Mucosa of stomach (tissue), 1 donor: ENCODE measurements at regions not wholly inside any gene's neighbourhood (a gene's known extent, or its start where the extent isn't known, plus 50 kb on each side); places are given as distances from the start of the nearest gene placed in this dataset.

ENCODE experiments used
- H3K27me3 ChIP-seq: one replicate; pipeline ENCODE4 v1.7.0; 2013; ENCODE audit warnings: mild to moderate bottlenecking, low read length; ENCODE audit not compliant: control insufficient read depth, insufficient read depth
- H3K36me3 ChIP-seq: one replicate; pipeline ENCODE4 v1.7.0; 2013; ENCODE audit warnings: low read length; ENCODE audit not compliant: control insufficient read depth, insufficient read depth
- H3K4me1 ChIP-seq: one replicate; pipeline ENCODE4 v1.7.0; 2013; ENCODE audit warnings: mild to moderate bottlenecking, low read length; ENCODE audit not compliant: control insufficient read depth, insufficient read depth
- H3K4me3 ChIP-seq: one replicate; pipeline ENCODE4 v1.7.0; 2013; ENCODE audit warnings: low read length
- H3K9ac ChIP-seq: one replicate; pipeline ENCODE4 v1.7.0; 2013; ENCODE audit warnings: mild to moderate bottlenecking, low read length, moderate library complexity
- H3K9me3 ChIP-seq: one replicate; pipeline ENCODE4 v1.7.0; 2013; ENCODE audit warnings: mild to moderate bottlenecking, low read length, moderate library complexity; ENCODE audit not compliant: control insufficient read depth
- donor health status: Pancreatic carcinoma.

DNA sequence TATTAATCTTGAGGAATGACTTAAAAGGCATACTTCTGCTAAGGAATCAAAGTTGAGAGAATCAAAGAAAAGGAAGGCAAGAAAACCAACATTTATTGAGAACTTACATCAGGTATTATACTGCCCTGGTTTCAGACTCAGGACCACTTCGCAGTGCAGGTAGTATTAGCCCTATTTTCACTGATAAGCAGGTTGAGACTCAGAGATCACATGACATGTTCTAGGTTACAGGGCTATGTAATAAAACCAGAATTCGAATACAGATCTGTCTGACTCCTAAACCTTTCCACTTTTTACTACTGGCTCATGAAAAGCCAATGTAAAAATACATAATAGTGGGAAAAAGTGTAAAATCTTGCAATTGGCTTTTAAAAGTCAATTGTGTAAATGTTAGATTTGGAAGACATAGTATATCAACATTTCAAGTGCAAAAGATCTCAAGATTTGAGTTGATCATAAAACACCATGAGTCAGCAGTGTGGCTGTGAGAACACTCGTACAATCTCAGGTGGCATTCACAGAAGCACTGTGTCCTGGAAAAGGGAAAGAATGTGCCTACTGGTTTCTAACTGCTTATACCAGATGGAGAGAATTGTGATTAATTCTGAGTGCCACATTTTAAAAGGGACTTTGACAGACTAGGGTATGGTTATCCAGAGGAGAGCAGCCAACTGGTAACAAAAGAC, 195.8 kb upstream of the MKLN1 start:
- no peaks in the 10 kb centered on the region for H3K9me3 ChIP-seq
- no peaks in the 10 kb centered on the region for H3K27me3 ChIP-seq
- H3K4me1 ChIP-seq, result no peaks in the 10 kb centered on the region
- H3K9ac ChIP-seq, result no peak overlapping the region
- no peaks in the 10 kb centered on the region for H3K36me3 ChIP-seq
- no peak overlapping the region for H3K4me3 ChIP-seq

DNA sequence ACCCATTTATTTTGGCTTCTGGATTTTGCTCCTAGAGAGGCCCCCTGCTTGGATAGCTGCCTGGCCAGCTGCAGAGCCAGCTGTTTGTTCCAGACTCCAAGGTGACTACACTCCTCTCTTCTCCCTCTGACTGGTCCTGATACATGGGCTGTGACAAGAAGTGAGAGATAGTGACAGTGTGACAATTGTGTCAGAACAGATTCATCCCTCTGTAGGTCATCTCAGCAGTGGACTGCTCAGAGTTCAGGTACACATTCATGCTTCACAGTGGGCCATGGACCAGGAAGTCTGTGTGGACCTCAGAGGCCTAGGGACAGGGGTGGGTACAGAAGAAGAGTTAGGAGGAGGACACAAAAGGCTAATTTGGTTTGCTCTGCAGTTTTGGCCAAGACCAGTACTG, 188.2 kb upstream of the MKLN1 start:
- H3K36me3 ChIP-seq, result no peaks in the 10 kb centered on the region
- H3K27me3 ChIP-seq, result no peaks in the 10 kb centered on the region
- H3K9me3 ChIP-seq, result no peaks in the 10 kb centered on the region
- no peaks in the 10 kb centered on the region for H3K4me1 ChIP-seq
- H3K4me3 ChIP-seq, result no peak overlapping the region
- no peak overlapping the region for H3K9ac ChIP-seq

DNA sequence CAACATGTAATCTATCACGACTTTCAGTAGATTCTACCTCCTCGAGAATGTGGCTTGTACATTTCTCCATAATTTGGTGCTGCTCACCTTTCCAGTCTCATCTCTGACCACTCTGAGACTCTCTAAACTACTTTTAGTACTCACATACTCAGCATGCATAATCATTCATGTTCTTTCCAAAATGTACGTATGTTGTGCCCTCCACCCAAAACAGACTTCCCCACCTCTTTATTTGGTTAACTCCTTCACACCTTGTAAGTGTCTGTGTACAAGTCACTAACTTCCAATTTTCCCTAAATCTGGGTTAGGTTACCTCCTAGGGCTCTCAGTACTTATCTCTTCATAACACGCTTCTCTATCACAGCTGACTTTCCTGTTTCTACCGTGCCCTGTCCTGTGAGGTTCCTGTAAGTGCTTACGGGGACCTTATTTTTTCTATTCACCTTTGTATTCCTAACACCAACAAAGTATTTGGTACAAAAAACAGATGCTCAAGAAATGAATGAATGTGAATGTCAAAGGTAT, 186.2 kb upstream of the MKLN1 start:
- no peaks in the 10 kb centered on the region for H3K9me3 ChIP-seq
- no peak overlapping the region for H3K4me3 ChIP-seq
- H3K4me1 ChIP-seq, result no peaks in the 10 kb centered on the region
- H3K9ac ChIP-seq, result no peak overlapping the region
- H3K36me3 ChIP-seq, result no peaks in the 10 kb centered on the region
- H3K27me3 ChIP-seq, result no peaks in the 10 kb centered on the region

DNA sequence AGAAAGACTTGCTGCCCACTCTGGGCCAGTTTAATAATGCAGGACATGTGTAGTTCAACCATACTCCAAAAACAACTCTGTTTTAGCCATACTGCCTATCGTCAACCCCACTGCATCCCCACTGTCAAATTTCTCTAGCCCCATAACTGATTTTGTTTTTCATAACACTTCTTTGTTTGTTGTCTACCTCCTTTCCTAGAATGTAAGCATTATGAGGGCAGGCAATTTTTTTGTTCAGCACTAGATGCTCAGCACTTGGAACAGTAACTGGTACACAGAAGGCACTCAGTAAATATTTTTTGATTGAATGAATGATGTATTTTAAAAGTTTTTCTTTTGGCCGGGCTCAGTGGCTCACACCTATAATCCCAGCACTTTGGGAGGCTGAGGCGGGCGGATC, 183.8 kb upstream of the MKLN1 start:
- Histone ChIP-seq H3K4me3 (no peak overlapping the region), H3K9me3 (no peaks in the 10 kb centered on the region), H3K4me1 (no peaks in the 10 kb centered on the region), H3K27me3 (no peaks in the 10 kb centered on the region), H3K36me3 (no peaks in the 10 kb centered on the region), H3K9ac (no peak overlapping the region)

DNA sequence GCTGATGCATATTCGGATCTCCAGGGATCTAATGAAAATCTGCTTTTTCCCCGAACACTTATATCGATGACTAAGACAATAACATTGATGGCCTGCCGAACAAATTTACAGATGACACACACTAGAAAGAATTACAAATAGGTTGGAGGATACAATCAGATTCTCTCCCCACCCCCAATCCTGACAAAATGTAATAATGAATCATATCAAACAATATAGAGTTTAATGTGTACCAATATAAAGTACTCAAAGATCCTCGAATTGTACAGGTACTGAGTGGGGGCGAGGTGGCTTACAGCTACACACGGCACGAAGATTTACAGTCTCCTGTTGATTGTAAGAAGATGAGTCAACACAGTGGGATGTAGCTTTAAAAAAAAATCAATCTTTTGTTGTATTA, 182.7 kb upstream of the MKLN1 start:
- no peaks in the 10 kb centered on the region for H3K9me3 ChIP-seq
- H3K36me3 ChIP-seq, result no peaks in the 10 kb centered on the region

GRCh38 chr7:131145770-131146169, 181.9 kb upstream of the MKLN1 start:
- no peaks in the 10 kb centered on the region for H3K27me3 ChIP-seq
- H3K4me3 ChIP-seq, result no peak overlapping the region
- H3K9me3 ChIP-seq, result no peaks in the 10 kb centered on the region
- H3K4me1 ChIP-seq, result no peaks in the 10 kb centered on the region
- H3K36me3 ChIP-seq, result no peaks in the 10 kb centered on the region
- no peak overlapping the region for H3K9ac ChIP-seq

More for the DNA sequence above, 182.7 kb upstream of the MKLN1 start:
- H3K4me3 ChIP-seq, result no peak overlapping the region
- H3K4me1 ChIP-seq, result no peaks in the 10 kb centered on the region
- H3K27me3 ChIP-seq, result no peaks in the 10 kb centered on the region
- H3K9ac ChIP-seq, result no peak overlapping the region

- Histone ChIP-seq H3K9ac (no peak overlapping the region), H3K4me1 (no peaks in the 10 kb centered on the region), H3K4me3 (no peak overlapping the region), H3K36me3 (no peaks in the 10 kb centered on the region), H3K9me3 (no peaks in the 10 kb centered on the region), H3K27me3 (no peaks in the 10 kb centered on the region)
Measured at GRCh38 chr7:131147604-131148003, 180.1 kb upstream of the MKLN1 start.

- H3K27me3 ChIP-seq, result no peaks in the 10 kb centered on the region
- H3K9ac ChIP-seq, result no peak overlapping the region
- no peak overlapping the region for H3K4me3 ChIP-seq
- H3K4me1 ChIP-seq, result no peaks in the 10 kb centered on the region
- no peaks in the 10 kb centered on the region for H3K9me3 ChIP-seq
- no peaks in the 10 kb centered on the region for H3K36me3 ChIP-seq
Measured at GRCh38 chr7:131148258-131148657, 179.4 kb upstream of the MKLN1 start.

GRCh38 chr7:131148708-131149428, 178.8 kb upstream of the MKLN1 start:
- H3K4me3 ChIP-seq, result no peak overlapping the region
- no peaks in the 10 kb centered on the region for H3K27me3 ChIP-seq
- H3K9ac ChIP-seq, result no peak overlapping the region
- no peaks in the 10 kb centered on the region for H3K36me3 ChIP-seq
- no peaks in the 10 kb centered on the region for H3K9me3 ChIP-seq
- no peaks in the 10 kb centered on the region for H3K4me1 ChIP-seq

DNA sequence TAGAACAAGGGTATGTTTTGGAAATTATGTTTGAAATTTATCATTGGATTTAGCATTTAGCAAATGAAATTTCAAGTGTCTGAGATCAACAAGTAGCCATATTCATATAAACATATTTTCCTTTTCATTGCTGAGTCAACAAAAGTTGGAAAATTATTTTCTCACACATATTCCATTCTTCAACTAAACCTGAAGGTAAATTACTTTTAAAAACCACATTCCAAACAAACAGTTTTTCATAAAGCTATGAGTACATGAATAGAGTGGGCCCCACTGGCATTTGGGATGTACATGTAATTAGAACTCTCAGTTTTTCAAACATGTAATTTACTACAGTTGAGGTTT, 178.3 kb upstream of the MKLN1 start:
- H3K9me3 ChIP-seq, result no peaks in the 10 kb centered on the region
- H3K4me1 ChIP-seq, result no peaks in the 10 kb centered on the region
- no peaks in the 10 kb centered on the region for H3K36me3 ChIP-seq
- no peak overlapping the region for H3K4me3 ChIP-seq
- H3K9ac ChIP-seq, result no peak overlapping the region
- no peaks in the 10 kb centered on the region for H3K27me3 ChIP-seq

DNA sequence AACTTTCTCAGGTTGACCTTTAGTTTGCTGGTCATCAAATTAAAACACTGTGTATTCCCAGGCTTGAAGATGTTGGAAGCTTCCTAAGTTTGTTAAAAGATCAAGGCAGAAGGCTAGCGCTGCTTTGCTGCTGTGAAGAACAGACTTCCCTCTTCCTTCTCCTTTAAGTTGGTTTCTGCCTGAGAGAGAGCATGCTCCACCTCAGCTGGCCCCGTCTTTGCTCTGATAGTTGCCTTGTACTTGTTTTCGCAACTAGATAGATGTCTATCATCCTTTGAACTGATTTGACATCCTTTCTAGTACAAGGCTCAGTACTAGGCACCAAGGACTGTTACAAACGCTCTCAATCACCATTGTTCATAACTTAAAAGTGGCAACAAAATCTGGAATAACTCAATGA, 177.8 kb upstream of the MKLN1 start:
- H3K4me1 ChIP-seq, result no peaks in the 10 kb centered on the region
- no peak overlapping the region for H3K9ac ChIP-seq
- H3K4me3 ChIP-seq, result no peak overlapping the region
- H3K36me3 ChIP-seq, result no peaks in the 10 kb centered on the region
- H3K27me3 ChIP-seq, result no peaks in the 10 kb centered on the region
- no peaks in the 10 kb centered on the region for H3K9me3 ChIP-seq

- no peak overlapping the region for H3K9ac ChIP-seq
- H3K27me3 ChIP-seq, result no peaks in the 10 kb centered on the region
- H3K9me3 ChIP-seq, result no peaks in the 10 kb centered on the region
- H3K4me3 ChIP-seq, result no peak overlapping the region
- H3K4me1 ChIP-seq, result no peaks in the 10 kb centered on the region
- no peaks in the 10 kb centered on the region for H3K36me3 ChIP-seq
Measured at GRCh38 chr7:131151034-131151433, 176.6 kb upstream of the MKLN1 start.
